ENCODE measurements at regions not wholly inside any gene's neighbourhood (a gene's known extent, or its start where the extent isn't known, plus 50 kb on each side); places are given as distances from the start of the nearest gene placed in this dataset.
"Not testable (repeated sequence)": the region's sequence is repeated elsewhere in the genome, so short reads cannot be mapped to it uniquely, and the experiment has no call there.

DNA sequence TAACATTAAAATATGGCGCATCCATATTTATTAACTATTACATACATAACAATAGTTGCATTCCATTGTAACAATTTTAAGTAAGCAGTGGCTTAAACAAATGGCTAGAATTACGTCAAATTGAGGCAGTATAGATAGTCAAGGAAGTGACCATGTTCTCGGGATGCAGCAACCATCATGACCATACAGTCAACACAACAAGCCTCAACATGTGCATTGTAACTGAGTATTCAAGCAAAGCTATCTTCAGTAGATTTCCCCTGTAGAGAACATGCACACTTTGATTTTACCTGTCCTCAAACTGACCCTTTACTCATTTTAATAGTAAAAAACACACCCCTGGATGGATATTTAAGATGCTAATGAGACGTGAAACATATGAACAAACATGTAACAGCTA, 356.4 kb downstream of the HINT1 start:
- DNase-seq, result no peak

DNA sequence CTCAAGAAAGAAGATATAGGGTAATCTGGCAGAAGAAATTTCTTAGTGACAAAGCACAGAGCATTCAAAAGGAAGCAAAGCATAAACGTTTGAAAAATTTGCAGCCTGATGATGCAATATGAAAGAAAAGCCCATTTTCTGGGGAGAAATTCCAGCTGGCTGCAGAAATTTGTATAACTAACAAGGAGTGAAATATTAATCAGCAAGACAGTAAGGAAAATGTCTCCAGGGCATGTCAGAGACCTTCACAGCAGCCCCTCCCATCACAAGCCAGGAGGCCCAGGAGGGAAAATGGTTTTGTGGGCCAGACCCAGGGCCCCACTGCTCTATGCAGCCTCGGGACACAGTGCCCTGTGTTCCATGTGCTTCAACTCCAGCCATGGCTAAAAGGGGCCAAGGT, 359.4 kb downstream of the HINT1 start:
- no peak for DNase-seq

DNA sequence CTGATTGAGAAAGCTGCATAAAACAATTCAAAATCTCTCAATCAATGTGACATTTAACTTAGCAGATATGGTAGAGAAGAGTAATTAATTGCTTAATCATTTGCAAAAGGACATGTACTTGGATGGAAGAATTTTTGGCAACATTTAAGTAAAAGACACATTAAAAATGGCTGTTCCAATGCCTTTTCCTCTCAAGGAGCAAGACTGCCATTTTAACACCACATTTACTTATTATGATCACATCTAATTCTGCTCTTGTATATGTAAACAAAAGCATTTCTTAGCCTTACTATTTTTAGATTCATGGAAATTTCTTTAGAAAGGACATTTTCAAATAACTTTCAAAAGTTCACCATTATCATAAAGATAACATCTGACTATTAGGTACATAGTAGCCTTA, 360.0 kb downstream of the HINT1 start:
- DNase-seq, result no peak

DNA sequence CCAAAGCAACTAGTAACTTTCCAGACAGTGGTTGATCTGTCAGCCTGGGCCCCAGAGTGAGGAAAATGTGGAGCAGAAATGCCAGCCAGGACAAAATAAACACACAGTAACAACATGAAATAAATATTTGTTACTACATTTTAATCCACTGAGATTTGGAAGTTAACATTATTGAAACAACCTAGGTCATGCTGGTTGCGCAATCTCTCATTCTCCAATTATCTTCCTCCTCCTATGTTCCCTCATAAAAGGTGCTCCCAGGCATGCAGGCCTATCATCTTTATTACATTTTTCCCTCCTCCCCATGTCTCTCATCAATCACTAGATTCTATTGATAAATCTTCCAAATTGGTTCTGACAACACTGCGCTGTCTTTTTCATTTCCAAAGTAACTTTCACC, 363.1 kb downstream of the HINT1 start:
- no peak for DNase-seq

DNA sequence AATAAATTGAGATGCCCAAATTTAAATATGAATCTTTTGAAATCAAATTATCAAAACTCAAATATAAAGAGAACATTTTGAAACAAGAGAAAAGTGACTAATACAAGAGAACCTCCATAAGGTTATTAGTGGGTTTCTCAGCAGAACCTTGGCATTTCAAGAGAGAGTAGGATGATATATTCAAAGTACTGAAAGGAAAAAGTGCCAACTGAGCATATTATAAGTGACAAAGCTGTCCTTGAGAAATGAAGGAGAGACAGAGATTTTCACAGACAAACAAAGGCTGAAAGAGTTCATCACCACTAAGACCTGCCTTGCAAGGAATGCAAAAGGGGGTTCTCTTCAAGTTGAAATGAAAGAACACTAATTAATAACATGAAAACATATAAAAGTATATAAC, 366.0 kb downstream of the HINT1 start:
- no peak for DNase-seq

DNA sequence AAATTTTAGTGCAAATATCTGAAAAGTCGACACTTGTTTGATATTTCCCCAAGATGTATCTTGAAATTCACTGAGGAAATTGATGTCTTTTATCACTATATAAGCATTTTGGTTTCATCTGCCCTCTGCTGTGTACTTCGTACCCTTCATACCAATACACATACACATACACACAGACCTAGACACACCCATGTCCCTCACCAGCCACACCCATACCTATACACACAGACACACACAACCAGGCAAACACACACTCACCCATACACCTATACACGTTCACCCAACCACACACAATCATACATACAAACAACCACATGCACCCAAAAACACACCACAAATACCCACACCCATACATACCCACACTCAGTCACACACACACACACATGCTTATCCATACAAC, 367.8 kb downstream of the HINT1 start:
- no peak for DNase-seq

DNA sequence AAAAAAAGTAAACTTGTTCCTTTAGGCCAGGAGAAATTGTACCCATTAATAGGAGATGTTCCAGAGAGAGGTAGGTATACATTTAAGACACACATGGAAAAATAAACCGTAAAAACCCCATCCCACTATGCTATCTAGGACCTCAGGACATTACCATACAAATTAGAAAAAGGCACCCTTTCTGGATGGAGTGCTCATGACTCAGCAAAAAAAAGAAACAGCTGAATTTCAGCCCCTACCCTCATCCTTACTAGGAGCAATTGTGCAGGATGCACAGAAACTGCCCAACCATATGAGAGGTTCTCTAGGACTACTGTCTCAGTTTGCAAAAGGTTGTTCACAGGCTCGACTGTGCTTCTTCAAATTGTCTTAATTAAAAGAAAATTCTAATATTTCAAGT, 368.2 kb downstream of the HINT1 start:
- DNase-seq, result no peak

DNA sequence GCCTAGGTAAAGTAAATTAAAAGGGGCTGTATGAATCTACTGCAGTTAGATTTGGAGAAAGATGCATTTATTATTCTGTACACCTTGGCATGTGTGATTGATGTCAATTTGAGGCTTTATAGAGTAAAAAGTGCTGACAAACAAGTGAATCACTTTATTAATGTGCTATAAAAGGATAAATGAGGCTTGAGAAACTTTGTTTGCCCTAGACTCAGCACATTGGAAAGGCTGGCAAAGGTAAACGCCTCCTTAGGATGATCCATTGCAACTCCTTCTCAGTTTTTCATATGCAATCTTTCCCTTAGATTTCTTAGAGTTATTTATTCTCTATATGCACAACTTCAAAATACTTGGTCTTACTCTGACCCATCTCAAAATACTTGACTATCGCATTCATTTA, 369.0 kb downstream of the HINT1 start:
- no peak for DNase-seq

DNA sequence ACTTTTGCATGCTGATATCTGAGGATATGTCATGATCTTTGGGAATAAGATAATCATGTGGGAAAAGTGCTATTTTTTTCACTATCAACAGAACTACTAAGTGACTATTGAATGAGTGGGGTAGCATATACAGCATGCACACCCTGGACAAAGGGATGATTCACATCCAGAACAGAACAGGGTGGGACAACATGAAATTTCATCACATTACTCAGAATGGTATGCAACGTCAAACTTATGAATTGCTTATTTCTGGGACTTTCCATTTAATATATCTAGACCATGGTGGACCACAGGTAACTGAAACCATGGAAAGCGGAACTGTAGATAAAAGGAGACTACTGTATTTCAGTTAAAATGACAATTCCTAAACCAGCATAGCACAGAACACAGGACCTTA, 370.0 kb downstream of the HINT1 start:
- no peak for DNase-seq

DNA sequence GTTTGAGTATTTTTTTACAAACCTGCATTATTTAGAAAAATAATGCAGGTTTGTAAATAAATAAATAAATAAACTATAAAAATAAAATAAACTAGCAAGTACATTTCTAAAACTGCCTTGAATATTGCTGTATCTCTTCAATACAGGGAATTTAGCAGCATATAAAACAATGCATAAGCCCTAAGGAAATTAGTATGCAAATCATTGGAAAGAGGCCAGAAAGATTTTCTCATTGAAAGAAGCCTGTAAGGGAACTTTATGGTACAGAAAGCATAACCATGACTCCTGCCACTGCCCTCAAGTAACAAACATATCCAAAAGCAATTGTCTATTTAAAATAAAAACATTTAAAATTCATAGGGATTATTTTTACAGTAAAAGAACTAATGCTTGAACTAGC, 387.3 kb downstream of the HINT1 start:
- no peak for DNase-seq

DNA sequence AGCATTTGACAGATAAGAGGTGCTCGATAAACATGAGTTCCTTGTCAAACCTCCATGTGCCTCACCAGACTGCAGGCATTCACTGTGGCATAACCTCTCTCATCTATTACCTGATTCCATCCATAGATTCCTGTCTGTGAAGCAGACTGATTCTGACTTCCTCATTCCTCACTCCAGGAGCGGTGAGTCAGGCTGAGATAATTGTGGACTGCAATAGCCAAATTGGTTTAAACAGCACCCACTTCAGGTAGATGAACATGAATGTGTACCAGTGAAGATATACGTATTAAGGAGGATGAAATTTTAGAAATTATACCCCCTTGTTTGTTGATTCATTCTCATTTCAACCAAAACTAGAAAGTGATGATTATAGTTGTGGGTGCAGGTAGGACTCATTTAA, 391.2 kb downstream of the HINT1 start:
- no peak for DNase-seq

DNA sequence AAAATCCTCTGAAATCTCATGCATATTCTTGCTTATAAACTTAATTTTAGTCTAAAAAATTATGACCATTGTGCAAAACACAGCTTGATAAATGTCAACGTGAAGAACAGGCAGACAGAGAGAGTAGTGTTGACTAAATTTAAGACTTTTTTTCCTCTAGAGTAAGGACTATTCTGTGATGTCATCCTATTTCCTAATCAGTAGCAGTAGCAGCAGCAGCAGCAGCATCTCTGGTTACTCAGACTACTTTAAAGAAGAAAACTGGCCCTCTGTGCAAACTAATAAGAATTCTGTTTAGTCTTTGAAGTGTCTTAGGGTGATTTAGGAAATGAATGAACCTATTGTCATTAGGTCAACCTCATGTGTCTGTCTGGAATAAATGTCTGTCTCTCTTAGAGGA, 403.0 kb downstream of the HINT1 start:
- DNase-seq, result no peak

DNA sequence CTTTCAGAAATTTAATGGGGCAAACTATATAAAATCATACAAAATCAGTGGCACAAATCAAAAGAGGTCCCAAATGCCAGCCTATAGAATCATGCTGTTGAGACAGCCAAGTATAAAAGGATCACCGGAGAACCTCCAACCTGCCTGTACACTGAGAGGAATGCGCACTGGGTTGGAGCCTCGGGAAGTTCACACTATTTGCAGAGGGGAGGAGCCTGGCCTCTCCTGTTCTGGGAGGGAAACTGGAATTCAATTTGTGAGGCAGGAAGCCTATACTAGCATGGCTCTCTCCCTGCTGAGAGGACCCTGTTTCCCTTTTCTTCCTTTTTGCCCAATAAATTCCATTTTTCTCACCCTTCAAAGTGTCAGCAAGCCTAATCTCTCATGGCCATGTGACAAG, 406.0 kb downstream of the HINT1 start:
- DNase-seq, result no peak

DNA sequence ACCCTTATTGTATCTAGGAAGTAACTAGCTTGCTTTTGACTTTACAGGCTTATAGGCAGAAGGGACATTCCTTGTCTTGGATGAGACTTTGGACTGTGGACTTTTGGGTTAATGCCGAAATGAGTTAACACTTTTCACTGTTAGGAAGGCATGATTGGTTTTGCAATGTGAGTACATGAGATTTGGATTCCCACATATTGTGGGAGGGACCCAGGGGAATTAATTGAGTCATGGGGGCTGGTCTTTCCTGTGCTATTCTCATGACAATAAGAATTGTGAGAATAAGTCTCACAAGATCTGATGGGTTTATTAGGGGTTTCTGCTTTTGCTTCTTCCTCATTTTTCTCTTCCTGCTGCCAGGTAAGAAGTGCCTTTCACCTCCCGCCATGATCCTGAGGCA, 417.5 kb downstream of the HINT1 start:
- DNase-seq, result no peak

DNA sequence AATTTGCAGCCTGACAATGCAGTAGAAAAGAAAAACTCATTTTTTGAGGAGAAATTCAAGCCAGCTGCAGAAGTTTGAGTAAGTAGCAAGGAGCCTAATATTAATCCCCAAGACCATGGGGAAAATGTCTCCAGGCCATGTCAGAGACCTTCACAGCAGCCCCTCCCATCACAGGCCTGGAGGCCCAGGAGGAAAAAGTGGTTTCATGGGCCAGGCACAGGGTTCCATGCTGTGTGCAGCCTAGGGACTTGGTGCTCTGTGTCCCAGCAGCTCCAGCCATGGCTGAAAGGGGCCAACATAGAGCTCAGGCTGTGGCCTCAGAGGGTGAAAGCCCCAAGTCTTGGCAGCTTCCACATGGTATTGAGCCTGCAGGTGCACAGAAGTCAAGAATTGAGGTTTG, 418.4 kb downstream of the HINT1 start:
- DNase-seq, result not testable (repeated sequence)

DNA sequence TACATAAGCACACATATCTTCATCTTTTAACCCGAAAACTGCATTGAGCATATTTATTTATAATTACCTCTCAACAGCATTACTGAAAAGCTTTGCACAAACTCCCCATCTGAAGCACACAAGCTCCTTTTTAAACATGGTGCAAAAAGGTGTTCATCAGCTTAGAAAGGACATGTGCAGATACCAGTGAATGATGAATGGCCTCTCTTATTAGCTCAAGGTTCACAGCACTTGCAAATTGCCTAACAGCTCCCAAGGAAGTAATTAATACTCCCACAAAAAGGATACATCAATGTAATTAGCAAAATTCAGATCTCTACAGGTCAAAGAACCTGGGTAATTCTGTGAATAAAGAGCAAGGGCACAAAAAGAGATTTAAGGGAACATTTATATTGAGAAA, 422.0 kb downstream of the HINT1 start:
- no peak for DNase-seq

DNA sequence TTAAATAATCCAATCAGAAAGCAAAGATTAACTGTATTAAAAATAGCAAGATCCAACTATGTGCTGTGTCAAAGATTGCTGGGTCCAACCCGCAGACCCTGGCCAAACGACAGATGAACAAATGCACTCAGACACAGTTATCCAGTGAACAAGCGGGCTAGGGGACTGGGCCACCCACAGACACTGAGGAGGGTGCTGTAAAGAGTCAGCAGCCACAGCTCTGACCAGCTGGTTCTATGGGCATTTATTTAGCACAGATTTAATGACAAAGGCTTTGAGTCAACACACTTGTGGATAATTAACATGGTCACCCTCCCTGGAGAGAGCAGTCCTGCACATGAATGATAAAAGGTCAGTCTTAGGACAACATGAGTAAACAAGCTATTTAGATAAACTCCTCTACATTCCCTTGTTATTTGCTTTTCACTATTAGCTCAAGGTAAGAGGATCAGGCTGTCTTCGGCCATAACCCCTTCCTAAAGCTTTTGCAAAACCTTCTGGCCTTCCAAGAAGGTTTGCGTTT, 424.9 kb downstream of the HINT1 start:
- DNase-seq, result no peak

DNA sequence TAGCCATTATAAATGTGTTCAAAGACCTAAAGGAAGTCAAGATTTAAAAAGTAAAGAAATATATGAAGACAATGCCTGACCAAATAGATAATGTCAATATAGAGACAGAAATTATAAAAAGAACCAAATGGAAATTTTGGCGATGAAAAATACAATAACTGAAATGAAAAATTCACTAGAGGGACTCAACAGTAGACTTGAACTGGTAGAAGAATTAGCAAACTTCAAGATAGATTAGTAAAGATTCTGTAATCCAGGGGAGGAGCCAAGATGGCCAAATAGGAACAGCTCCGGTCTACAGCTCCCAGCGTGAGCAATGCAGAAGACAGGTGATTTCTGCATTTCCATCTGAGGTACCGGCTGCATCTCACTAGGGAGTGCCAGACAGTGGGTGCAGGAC, 433.2 kb downstream of the HINT1 start:
- DNase-seq, result no peak

DNA sequence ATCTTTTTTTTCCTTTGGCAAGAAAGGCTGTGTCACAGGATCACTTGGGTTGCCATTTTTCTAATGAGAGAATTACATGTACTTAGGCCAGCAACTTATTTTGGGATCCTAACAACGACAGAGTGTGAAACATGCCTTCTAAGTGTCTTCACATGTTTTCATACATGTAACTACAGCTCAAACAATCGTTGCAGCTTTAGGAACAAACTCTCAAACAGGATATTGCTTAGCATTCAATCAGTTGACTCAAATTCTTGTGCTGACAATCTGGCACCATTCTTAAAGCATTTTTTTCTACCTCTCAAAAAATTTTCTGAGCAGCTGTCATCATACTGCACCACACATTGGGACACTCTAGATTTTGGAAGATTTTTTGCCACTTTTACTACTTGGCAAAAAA, 435.5 kb downstream of the HINT1 start:
- no peak for DNase-seq

DNA sequence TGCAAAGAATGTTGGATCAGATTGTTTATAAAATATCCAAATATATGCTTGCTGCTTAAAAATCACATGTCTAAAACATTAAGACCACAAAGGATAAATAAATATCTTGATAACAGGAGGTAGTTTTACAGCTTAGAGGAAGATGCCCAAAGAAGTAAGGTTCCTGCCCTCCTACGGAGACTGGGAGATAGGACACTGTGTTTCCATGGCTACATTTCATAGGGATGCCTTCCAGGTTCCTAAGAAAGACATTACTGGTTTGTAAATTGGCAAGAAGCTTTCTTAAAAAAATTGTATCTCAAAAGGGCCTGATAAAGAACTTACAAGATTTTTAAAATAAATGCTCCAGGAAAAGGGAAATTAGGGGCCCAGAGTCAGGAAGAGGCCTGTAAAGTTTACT, 437.2 kb downstream of the HINT1 start:
- no peak for DNase-seq

DNA sequence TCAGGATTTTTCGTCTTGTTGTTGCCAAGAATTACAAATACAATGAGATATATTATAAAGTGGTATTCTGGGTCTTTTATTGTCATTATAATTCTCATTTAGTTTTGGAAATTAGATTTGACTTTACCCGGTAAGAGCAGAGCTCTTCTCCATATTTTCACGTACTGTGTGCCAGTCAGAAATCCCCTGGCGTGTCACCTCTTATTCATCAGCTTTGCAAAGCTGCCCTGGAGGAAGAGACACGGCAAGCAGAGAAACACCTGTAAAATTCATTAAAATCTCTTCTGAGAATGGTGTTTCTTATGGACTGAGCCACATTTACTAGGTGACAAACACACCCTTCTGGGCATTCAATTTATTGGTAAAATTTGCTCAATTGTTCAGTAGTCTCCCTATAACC, 440.4 kb downstream of the HINT1 start:
- DNase-seq, result no peak

DNA sequence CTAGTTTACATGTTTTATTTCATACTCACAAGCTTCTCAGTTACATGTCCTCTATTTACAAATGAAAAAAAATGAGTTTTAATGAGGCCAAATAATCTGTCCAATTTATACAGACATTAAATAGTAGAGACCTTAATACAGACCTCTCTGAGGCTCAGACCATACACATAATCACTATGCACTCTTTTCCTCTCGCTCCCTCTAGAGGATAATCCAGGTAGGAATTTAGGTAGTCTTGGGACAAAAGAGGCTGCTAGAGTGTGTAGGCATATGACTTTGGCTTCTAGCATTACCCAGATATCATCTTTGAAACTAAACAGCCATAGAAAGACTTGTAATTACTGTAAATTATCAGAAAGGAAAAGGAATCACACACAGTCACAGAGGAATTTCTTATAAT, 444.7 kb downstream of the HINT1 start:
- DNase-seq, result no peak

DNA sequence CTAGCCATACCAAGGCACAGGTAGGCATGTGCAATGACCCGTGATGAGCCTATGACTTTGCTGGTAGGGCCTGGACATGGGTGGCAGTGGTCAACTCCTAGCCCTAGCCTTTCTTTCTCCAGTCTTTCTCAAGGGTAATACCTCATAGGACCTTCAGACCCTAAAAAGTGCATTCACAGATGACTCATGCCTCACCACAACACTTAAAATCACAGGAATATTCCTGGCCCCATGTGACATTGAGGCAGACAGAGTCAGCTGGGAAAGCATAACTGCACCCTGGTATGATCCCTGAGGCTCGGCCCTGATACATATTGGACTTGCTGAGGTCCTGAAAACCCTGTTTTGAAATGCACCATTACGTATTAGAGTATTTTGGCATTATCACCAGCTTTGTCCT, 449.5 kb downstream of the HINT1 start:
- DNase-seq, result no peak

DNA sequence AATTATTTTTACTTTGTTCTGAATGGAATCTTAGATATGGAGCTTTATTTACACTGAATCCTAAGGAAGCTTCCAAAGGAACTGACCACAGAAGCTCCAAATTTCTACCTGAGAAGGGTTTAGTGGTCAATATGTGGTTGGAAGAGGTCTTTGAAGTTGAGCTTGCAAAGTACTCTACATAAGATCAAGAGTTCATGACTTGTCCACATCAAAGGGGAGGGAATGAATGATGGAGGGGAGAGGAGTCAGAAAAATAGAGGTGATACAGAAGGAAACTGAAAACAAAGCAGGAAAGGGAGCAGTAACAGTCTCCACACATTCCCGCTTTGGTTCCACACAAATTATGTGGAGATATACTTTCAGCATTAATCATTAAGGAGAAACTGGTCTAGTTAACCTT, 450.9 kb downstream of the HINT1 start:
- DNase-seq, result no peak

DNA sequence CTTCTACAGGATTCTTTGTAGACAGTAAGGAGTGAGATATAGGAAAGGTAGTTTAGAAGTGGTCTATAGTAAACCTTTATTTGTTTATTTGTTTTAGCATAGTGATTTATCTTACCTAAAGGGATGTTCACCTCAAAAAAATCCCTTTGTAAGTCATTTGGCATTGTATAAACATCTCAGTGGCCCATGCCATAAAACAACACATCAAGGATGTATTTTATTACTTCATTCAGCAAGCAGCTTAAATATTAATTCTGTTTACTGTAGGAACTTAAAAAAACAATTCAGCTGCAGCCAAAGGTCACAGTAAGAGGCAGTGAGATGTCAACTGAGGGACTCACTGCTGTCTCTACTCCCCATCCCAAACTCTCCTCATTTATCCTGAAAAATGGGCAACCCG, 452.7 kb downstream of the HINT1 start:
- no peak for DNase-seq

DNA sequence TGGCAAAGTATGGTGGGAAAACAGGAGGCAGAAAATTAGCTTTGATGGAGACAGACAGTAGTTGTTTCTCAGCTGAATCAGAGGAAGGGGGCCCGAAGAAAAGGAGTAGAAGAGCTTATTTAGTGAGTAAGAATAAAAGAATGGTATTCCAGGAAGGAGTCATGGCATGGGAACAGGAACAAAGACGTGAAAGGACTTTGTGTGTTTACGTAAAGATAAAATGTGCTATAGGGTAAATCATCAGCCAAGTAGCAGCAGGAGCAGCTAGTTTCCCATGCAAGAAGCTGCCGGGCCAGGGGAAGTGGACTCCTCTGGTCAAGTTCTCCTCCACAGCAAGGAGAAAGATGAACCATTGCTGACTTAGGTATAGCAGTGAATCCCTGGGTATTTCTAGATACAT, 454.5 kb downstream of the HINT1 start:
- DNase-seq, result no peak

All from DMS79 (cell line).